GM21786 (cell line): ENCODE measurements at regions not wholly inside any gene's neighbourhood (a gene's known extent, or its start where the extent isn't known, plus 50 kb on each side); places are given as distances from the start of the nearest gene placed in this dataset.
"Not testable (repeated sequence)": the region's sequence is repeated elsewhere in the genome, so short reads cannot be mapped to it uniquely, and the experiment has no call there.

ENCODE experiments used
- ATAC-seq: cut with Tn5 transposase; IDR thresholded peaks from one replicate; pipeline ENCODE4 v1.9.1; 2021; ENCODE audit not compliant: unreplicated experiment

DNA sequence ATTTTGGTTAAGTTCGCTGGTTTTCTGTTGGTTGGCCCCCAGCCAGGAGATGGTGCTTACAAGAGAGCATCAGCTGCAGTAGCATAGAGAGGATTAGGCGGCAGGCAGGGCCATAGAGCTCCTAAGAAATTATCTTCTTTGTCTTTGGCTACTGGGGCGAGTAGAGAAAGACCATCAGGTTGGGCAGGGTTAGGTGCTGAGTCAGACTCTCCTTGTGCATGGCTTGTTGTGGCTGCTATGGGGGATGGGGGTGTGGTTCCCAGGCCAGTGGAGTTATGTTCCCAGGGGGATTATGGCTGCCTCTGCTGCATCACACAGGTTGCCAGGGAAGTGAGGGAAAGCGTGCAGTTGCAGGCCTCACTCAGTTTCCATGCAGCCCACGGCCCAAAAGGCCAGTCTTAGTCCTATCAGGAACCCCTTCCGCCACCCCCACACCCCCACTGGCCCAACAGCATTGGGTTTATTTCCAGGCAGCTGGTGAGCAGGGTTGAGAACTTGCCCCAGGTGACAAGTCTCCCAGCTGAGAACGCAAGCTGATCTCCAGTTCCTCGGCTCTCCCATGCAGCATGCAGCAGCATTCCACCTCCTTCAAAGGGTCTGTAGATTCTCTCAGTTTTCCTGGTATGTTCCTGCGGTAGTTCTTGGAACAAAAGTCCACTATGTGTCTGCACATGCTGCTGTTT is 243.7 kb downstream of the UTRN start:
- ATAC-seq, result no peak

DNA sequence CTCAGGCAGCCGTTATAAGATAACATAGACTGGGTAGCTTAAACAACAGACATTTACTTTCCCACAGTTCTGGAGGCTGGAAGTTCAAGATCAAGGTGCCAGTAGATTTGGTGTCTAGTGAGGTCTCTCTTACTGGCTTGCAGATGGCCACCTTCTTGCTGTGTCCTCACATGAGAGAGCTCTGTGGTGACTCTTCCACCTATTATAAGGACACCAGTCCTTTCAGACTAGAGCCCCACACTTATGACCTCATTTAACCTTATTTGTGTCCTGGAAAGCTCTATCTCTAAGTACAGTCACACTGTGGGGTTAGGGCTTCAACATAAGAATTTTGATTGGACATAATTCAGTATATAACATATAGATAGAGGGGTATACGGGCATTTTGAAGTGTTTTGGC is 245.0 kb downstream of the UTRN start:
- no peak for ATAC-seq

DNA sequence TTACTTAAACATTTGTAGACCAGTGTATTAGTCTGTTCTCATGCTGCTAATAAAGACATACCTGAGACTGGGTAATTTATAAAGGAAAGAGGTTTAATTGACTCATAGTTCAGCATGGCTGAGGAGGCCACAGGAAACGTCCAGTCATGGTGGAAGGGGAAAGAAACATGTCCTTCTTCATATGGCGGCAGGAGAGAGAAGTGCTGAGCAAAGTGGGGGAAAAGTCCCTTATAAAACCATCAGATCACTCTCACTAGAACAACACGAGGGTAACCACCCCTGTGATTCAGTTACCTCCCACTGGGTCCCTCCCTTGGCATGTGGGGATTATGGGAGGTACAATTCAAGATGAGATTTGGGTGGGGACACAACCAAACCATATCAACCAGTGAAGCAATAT is 247.1 kb downstream of the UTRN start:
- not testable (repeated sequence) for ATAC-seq

DNA sequence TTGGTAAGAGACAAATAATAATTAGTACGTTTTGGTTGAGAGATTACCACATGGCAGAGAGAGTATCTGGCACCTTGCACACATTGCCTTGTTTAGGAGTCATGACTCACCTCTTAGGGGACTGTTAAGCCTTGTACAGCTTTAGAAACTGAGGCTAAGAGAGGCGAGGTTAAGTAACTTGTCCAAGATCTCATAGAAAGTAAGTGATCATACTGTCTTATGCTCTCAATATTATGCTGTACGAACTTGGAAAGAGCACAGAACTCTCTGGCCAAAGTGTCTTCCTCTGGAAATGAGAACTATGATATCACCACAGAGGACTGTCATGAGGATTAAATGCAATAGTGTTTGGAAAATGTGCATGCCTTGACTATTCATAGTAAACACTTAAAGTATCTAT is 249.0 kb downstream of the UTRN start:
- no peak for ATAC-seq

DNA sequence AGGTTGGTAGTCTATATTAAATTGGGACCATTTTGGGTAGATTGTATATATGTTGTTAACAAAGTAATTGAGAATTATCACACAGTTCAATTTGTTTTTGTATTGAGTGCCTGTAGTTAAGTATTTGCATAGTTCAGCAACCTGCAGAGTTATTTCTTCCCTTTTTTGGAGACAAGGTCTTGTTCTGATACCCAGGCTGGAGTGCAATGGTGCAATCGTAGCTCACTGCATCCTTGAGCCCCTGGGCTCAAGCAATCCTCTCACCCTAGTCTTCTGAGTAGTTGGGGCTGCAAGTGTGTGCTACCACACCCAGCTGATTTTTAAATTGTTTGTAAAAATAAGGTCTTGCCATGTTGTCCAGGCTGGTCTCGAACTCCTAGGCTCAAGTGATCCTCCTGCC is 250.5 kb downstream of the UTRN start:
- ATAC-seq, result no peak

DNA sequence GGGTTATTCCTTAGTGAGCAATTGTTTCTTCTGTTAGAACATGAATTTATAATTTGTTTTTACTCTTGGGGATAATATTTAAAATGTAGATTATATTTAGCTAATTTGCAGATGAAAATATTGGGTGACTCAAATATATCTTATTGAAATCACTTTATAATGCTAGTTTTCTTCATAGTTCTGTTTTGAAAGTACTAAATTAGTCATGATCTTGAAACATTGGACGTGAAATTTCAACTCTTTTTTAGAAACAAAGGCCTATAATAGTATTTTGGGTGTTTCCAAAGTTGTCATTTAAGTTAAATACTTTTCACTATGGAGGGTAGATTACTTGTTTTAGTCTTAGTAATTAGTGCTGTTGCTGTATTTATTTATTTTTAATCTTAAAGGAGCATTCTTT is 250.9 kb downstream of the UTRN start:
- ATAC-seq, result no peak

DNA sequence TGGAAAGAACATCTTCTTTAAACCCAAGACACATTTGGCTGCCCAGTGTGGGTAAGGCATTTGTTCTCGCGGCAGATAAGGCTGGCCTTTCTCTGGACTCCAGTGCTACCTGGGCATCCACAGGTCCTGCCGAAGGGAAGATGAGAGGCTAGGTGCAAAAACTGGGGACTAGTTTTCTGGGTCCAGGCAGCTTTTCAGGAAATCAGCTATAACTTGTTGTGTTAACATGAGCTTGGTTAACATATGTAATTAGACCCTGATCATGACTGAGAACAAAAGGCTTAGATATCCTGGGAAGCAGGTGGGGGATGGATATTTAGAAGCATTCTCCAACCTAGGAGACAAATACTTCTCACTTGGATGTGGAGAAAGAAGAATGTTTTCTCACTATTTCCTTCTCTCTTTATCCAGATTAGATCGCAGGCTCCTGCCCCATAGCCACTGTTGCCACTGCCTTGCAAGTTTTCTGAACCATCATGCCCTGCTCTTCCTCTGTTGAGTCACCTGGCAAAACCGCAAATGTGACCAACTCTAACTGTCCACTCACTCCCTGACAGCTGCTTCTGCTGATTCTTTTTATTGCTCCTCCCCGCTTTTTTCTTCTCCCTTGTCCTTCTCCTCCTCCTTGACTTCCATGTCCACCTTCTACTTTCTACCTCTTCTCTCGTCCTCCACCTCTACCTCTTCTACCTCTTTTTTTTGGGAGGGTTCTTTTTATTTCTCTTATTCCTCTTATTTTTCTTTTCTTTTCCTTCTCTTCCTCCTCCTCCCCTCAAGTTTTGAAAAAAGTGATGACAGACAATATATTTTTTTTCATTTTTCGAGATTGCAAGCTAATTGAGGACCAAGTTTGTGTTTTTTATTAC is 258.1 kb downstream of the UTRN start:
- no peak for ATAC-seq

DNA sequence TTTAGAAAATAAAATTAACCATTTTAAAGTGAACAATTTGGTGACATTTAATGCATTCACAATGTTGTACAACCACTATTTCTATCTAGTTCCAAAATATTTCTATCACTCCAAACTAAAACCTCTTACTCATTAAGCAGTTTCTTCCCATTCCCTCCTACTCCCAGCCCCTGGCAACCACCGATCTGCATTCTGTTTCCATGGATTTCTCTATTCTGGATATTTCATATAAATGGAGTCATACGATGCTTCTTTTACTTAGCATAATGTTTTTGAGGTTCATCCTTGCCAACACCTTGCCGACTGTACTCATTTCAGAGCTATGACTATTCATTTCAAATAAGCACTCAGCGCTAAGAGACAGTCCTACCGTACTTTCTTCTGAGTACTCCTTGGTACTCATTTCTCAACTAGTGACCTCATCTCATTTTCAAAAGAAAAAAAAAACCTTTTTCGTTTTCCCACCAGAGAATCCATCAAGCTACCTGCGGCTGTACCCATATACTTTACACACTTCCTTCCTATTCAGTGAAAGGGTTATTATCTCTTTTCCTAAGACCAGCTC is 259.2 kb downstream of the UTRN start:
- ATAC-seq, result no peak

DNA sequence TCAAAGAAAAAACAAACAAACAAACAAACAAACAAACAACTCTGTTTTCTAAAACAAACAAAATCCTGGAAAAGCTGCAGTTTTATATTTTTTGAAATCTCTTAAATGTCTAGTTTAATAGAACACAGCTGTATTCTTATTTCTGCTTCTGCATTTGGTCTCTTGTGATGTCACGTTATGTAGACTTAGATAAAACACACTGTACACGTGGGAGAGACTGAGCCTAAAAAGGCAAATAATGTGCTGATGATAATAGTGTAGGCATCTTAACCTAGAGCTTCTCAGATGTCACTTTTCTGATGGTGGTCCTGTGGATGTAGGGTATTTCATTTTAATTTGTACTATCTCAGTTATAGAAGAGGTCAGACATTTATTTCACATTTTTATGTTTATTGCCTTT is 261.7 kb downstream of the UTRN start:
- ATAC-seq, result no peak

DNA sequence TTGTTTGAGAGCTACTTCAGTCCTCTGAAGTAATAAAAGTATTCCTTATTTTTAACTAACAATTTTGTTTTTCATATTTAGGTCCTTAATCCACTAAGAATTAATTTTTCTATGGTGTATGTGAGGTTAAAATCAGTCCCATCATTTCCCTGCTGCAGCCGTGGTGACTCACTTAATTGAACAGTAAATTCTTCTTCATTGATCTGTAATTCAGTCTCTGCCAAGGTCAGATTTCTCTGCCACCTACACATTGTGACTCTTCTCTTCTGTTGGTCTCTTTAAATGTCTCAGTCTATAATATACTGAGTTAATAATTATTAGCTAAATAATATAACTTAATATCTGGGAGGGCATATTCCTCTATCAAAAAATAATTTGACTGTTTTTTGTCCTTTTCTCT is 262.3 kb downstream of the UTRN start:
- no peak for ATAC-seq

DNA sequence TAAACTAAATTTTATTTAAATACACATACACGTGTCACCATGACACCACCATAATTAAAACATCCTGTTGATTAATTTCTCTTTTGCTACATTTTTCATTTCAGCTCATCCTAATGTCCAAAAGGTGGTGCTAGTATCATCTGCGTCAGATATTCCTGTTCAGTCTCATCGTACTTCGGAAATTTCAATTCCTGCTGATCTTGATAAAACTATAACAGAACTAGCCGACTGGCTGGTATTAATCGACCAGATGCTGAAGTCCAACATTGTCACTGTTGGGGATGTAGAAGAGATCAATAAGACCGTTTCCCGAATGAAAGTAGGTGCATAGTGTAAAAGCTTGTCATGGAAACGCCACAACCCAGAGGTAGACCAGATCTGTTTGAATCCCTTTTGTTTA is 263.4 kb downstream of the UTRN start:
- no peak for ATAC-seq

DNA sequence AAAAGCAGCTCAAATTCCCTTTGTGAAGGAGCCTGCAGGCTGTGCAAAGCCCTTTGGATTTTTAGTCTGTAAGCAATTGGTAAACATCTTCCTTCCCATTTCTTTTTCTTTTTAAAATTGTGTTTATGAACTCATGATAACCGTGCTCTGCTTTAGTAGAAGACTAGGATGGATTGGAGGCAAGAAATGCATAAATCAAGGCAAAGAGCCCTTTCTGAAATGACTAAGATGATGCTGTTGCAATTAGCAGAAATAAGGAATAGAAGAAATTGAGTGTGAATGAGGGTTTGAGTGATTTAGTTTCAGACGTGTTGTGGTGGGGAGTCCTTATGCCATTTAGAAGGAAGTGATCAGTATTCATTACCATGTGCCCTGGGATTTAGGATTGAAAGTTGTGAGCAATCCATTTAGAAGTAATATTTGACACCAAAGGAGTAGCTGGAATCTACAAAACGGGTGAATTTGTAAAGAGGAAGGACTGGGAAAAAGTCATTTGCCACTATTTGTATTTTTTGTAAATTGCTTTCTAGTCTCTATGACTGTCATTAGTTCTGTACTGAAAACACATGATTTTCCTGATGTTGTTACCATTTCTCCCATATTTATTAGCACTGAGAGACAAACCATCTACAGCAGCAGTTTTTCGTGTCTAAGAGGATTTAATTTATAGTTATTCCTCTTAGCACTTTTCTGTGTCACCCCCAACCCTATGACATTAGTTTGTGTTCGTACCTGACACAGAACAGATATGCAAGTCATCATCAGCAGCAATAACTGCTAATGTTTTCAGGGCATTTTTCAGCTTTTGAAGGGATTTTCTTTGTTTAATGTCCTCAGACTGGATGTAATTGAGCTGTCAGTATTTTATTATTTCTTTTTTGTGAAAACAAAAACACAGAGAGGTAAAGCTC is 265.0 kb downstream of the UTRN start:
- ATAC-seq, result no peak

DNA sequence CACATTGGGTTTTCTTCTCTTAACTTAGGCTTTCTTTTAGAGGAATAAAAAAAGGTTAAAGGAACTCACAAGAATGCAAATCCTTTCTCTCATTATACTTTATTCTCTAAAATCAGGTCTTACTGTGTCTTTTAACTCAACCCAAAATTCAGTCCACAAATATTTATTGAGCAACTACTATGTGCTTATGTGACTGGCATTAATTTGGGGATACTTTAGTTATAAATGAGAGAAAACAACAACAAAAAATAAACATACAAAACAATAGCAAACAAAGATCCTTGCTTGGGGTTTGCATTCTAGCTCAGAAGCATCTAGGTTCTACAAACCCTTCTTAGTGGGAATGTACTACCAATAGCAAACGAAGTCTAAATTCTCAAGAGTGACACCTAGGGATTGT is 266.2 kb downstream of the UTRN start:
- no peak for ATAC-seq

DNA sequence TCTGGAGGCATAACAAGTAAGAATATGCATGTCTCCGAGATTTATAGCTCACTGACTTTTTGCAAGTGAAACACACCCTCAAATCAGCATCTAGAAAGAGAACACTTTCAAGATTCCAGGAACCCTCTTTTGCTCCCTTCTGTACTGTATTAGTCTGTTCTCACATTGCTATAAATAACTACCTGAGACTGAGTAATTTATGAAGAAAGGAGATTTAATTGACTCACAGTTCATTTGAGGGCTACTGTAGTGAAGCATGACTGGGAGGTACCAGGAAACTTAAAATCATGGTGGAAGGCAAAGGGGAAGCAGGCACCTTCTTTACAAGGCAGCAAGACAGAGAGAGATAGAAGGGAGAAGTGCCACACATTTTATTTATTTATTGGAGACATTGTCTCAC is 269.9 kb downstream of the UTRN start:
- ATAC-seq, result no peak

DNA sequence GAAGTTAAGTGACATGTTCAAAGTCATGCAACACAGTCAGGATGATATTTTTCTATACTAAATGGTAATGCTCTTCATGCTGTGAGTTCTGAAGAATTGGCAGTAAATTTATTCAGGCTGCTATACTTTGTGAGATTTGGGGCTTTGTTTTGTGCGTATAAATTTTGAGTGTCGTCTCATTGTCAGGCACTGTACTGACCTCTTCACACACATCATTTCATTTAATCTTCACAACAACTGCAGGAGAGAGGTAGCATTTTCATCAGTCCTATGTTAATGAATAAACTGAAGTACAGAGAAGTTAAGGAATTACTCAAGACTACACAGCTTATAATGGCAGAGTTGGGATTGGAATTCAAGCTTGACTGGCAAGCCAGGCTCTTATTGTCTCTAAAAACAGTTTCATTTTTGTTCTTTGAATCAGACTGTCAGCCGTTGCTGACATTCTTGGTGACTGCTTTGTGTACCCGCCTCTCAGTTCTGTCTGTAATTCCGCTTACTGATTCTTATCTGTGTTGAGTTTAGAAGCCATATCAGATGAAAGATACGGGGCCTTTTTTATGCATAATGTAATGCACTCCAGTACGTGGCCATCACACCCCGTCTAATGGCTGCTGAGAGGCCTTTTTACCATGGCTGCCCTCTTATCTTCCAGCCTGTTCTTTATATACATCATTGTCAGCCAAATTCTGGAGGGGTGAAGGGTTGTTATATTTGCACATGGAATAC is 274.9 kb downstream of the UTRN start:
- no peak for ATAC-seq

DNA sequence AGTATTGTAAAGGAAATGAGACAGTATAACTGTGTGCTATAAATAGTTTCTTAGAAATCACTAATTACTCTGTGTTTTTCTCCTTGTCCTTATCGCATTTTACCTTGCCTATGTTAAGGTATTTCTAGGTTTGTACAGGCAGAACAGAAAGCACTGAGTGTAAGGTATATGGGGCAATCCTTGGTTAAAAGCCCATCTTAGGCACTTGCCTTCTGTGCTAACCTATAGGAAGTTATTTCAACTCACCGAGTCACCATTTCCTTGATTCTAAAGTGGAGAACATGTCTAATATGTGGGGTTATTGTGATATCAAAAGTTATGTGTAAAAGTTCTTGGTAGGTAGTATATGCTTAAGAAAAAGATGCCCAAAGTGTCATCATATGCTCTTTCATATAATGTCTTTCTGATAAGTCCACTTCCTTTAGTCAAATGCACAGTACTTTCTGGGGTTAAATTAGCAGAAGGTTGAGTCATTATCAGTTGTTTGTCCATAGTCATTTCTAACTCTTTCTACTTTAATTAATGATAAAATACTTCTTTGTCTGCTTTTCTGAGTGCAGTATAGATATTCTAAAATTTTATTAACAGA is 276.4 kb downstream of the UTRN start:
- ATAC-seq, result no peak

DNA sequence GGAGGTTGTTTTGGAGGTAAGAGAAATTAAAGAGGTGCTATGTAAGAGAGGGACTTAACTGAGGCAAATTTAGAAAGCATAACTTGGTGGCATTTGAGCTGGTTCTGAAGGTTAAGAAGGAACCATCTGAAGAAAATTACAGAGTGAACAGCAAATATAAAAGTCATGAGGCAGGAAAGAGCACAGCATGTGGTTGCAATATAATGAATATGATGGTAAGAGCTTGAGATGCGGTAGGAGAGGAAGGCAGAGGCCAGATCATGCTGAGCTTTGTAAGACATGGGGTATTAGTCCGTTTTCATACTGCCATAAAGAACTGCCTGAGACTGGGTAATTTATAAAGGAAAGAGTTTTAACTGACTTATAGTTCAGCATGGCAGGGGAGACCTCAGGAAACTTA is 279.1 kb downstream of the UTRN start:
- no peak for ATAC-seq

DNA sequence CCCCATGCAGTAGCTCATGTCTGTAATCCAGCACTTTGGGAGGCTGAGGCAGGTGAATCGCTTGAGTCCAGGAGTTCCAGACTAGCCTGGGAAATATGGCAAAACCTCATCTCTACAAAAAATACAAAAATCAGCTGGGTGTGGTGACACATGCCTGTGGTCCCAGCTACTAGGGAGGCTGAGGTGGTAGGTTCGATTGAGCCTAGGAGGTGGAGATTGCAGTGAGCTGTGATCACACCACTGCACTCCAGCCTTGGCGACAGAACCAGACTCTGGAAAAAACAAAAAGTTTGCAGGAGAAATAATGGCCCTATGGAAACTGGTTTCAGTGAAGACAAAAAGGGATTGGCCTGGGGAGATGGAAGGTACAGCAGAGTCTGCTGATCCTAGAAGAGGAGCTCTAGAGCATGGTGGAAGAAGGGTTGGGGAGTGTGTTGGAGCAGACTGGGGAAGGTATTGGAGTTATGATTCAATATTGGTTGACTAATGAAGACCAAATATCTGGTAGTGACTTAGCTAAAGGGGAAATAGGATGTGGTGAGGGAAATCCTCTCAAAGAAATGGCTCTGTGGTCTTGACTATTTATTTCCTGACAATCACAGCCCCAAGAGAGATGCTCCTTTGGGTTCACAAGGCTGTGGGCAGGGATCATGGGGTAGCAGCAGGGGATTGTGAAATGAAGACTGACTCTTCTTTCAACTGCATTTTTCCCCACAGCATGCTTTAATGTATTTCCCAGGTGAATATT is 281.9 kb downstream of the UTRN start:
- no peak for ATAC-seq

DNA sequence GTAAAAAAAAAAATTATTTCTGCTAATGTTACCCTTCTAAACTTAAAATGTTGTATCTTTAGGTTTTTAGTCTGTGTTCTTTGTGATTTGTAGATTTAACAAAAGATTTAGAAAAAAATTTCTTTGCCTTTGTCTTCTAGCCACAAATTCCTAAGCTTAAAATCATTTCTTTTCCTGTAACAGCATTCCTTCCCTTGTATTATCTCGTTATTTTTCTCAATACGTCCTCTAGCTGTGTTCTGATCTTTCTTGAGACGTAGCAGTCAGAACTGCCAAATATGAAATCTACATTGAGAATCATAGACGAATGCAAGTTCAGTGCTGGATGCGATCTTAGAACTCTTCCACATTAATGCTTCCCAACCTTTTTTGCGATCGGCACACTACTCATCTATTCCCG is 283.1 kb downstream of the UTRN start:
- no peak for ATAC-seq

DNA sequence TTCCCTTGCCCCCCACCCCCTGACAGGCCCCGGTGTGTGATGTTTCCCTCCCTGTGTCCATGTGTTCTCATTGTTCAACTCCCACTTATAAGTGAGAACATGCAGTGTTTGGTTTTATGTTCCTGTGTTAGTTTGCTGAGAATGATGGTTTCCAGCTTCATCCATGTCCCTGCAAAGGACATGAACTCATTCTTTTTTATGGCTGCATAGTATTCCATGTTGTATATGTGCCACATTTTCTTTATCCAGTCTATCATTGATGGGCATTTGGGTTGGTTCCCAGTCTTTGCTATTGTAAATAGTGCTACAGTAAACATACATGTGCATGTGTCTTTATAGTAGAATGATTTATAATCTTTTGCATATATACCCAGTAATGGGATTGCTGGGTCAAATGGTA is 287.4 kb downstream of the UTRN start:
- not testable (repeated sequence) for ATAC-seq
